Left ventricle myocardium inferior (tissue), 1 donor: ENCODE measurements at regions not wholly inside any gene's neighbourhood (a gene's known extent, or its start where the extent isn't known, plus 50 kb on each side); places are given as distances from the start of the nearest gene placed in this dataset.

Source experiments
- DNase-seq: peaks from one replicate; pipeline ENCODE4 v3.0.0-alpha.2; 2020
- H3K27ac ChIP-seq: fragments of 200-600 bp; replicated peaks from 2 replicates; pipeline ENCODE4 v1.8.0; 2021
- H3K27me3 ChIP-seq: fragments of 200-600 bp; 2 replicates; pipeline ENCODE4 v1.8.0; 2021; ENCODE audit warnings: low read depth
- H3K36me3 ChIP-seq: fragments of 200-600 bp; 2 replicates; pipeline ENCODE4 v1.8.0; 2021
- H3K4me1 ChIP-seq: fragments of 200-600 bp; 2 replicates; pipeline ENCODE4 v1.8.0; 2021
- H3K4me3 ChIP-seq: fragments of 200-600 bp; 2 replicates; pipeline ENCODE4 v1.8.0; 2021; ENCODE audit warnings: mild to moderate bottlenecking, moderate library complexity
- H3K9me3 ChIP-seq: fragments of 200-600 bp; replicated peaks from 2 replicates; pipeline ENCODE4 v1.8.0; 2021
- intact Hi-C: fragments of 100-400 bp; cut with micrococcal nuclease; formaldehyde crosslinking; loops from one replicate; pipeline ENCODE4 v1.11.0; 2022
- TF ChIP-seq, protein P1 (sequence below): fragments of 200-600 bp; IDR thresholded peaks from 2 replicates; pipeline ENCODE4 v1.8.0; 2021; ENCODE audit warnings: antibody characterized with exemption, mild to moderate bottlenecking, borderline replicate concordance
- donor health status: DM: no; HTN: yes; CAD: no; lungs with severe emphysema.

- Histone ChIP-seq H3K4me1 (peaks cover 59% of the 10 kb centered on the region), H3K27me3 (peaks cover 100% of the 10 kb centered on the region), H3K36me3 (no peaks in the 10 kb centered on the region), H3K9me3 (no peaks in the 10 kb centered on the region), H3K27ac (no peak overlapping the region), H3K4me3 (peak overlapping the region; percentile 55)
- no peak for DNase-seq
- intact Hi-C loops, result no loop called here
- TF ChIP-seq, protein P1, sequence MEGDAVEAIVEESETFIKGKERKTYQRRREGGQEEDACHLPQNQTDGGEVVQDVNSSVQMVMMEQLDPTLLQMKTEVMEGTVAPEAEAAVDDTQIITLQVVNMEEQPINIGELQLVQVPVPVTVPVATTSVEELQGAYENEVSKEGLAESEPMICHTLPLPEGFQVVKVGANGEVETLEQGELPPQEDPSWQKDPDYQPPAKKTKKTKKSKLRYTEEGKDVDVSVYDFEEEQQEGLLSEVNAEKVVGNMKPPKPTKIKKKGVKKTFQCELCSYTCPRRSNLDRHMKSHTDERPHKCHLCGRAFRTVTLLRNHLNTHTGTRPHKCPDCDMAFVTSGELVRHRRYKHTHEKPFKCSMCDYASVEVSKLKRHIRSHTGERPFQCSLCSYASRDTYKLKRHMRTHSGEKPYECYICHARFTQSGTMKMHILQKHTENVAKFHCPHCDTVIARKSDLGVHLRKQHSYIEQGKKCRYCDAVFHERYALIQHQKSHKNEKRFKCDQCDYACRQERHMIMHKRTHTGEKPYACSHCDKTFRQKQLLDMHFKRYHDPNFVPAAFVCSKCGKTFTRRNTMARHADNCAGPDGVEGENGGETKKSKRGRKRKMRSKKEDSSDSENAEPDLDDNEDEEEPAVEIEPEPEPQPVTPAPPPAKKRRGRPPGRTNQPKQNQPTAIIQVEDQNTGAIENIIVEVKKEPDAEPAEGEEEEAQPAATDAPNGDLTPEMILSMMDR, result no peak
These were observed 77.9 kb downstream of the INSIG1 start for GRCh38 chr7:155375337-155376277.

DNA sequence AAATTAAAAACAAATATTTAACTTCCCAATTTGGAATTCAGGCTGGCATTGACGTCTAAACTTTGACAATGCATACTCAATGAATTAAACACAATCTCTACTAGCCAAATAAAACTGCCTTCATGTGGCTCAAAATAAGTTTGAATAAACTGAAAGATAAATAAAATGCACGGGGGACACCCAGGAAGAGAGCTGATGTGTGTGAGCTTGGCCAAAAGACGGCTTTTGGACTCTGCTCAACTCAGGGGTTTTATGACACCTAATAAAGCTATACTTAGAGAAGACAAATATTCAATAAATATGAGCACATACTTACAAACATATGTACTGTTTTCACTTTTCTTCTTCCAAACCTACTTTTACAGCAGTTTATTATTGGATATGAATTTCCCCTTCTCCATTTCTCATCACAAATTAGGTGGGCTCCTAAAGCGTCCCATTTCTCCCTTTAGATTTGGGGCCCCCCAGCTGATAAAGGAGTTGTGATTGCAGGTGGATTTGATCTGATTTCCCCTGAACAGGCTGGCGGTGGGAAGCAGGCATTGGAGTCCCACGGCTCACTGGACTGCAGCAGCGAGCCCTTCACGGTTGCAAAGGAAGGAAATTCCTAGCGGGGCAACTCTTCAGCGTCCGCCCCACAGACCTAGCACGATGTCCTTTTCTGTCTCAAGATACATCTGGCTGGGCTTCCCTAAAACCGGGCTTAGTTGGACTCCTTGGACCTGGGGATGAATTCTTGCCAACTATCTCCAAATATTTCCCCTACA, 79.6 kb downstream of the INSIG1 start:
- no peaks in the 10 kb centered on the region for H3K36me3 ChIP-seq
- H3K27me3 ChIP-seq, result peaks cover 100% of the 10 kb centered on the region
- TF ChIP-seq, protein P1, result no peak
- H3K4me1 ChIP-seq, result peaks cover 67% of the 10 kb centered on the region
- H3K9me3 ChIP-seq, result no peaks in the 10 kb centered on the region
- no peak for DNase-seq
- no peak overlapping the region for H3K27ac ChIP-seq
- H3K4me3 ChIP-seq, result peak overlapping the region; percentile 25
- intact Hi-C loops, result no loop called here

DNA sequence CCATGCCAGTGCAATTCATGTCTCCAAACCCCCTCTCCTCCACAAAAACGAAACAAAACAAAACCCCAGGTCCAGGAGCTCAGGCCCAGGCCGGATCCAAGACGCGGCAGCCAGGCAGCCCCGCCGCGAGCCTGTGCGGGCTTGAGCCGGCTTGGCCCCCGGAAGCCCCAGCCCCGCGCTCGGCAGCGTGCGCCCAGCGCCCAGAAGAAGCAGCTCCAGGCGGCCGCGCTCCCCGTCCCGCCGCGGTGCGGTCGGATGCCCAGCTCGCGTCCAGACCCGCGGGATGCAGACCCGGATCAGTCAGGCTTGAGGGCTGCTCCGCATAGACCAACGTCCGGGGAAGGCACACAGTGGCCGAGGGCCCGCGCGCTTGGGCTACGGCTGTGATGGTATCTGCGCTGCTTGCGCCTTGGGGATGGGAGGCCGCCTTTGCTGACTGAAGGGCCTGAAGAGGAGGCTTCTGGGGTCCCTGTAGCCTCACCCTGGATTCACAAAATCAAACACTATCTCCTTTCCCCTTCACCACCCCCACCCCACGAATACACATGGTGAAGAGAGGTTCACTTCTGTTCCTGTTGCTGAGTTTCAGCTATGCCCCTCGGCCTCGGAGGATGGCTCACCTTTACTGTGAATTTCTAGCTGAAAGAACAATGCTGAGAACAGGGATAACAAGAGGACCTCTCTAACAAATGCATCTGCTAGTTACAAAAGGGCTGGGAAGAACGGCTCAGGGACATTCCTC, 79.9 kb upstream of the EN2 start:
- H3K4me1 ChIP-seq, result peaks cover 64% of the 10 kb centered on the region
- intact Hi-C loops, result no loop called here
- TF ChIP-seq, protein P1, result no peak
- H3K9me3 ChIP-seq, result no peaks in the 10 kb centered on the region
- peaks cover 100% of the 10 kb centered on the region for H3K27me3 ChIP-seq
- no peak for DNase-seq
- H3K27ac ChIP-seq, result no peak overlapping the region
- peak overlapping the region; percentile 25 for H3K4me3 ChIP-seq
- H3K36me3 ChIP-seq, result no peaks in the 10 kb centered on the region

GRCh38 chr7:155378580-155378934, 79.4 kb upstream of the EN2 start:
- no peak for DNase-seq
- TF ChIP-seq, protein P1, result no peak
- no peaks in the 10 kb centered on the region for H3K36me3 ChIP-seq
- H3K27ac ChIP-seq, result no peak overlapping the region
- peaks cover 59% of the 10 kb centered on the region for H3K4me1 ChIP-seq
- no peak overlapping the region for H3K4me3 ChIP-seq
- intact Hi-C loops, result no loop called here
- no peaks in the 10 kb centered on the region for H3K9me3 ChIP-seq
- peaks cover 100% of the 10 kb centered on the region for H3K27me3 ChIP-seq
